ENCODE measurements at regions not wholly inside any gene's neighbourhood (a gene's known extent, or its start where the extent isn't known, plus 50 kb on each side); places are given as distances from the start of the nearest gene placed in this dataset.

GRCh38 chr16:79918916-79919315 is 318.4 kb upstream of the MAF start:
- DNase-seq, result no peak

GRCh38 chr16:79915761-79916160 is 315.2 kb upstream of the MAF start:
- DNase-seq, result no peak

DNA sequence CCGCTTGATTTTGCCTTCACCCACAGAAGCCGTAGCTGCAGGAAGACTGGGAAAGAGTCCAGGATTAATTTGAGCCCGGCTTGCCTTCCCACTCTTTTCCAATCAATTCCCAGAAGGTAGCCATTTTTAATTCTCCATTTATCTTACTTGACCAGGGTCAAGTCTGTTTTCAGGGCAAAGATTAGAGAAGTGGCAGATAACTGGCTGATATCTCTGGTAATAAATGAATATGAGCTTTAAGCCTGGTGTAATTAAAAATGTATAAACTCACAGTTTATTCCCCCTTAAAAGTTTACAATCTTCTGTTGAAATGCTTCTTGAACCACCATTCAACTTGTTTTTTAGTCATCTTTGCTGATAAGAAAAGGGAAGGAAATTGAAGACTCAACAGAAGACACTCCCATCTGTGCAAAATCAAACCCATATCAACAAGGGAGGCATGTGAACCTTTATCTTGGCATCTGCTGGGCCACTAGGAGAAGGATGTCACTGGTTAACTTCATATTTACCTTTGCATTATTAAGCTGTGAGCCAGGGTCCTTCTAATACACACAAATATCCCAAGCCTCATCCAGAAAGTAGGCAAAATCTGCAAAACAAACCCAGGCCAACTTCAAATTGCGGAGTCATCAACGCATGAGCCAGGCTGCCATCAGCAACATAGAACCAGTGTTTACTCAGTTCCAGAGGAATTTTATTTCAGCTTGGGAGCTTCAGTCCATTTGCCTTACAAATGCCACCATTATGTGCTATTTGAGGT is 314.6 kb upstream of the MAF start:
- DNase-seq, result no peak

DNA sequence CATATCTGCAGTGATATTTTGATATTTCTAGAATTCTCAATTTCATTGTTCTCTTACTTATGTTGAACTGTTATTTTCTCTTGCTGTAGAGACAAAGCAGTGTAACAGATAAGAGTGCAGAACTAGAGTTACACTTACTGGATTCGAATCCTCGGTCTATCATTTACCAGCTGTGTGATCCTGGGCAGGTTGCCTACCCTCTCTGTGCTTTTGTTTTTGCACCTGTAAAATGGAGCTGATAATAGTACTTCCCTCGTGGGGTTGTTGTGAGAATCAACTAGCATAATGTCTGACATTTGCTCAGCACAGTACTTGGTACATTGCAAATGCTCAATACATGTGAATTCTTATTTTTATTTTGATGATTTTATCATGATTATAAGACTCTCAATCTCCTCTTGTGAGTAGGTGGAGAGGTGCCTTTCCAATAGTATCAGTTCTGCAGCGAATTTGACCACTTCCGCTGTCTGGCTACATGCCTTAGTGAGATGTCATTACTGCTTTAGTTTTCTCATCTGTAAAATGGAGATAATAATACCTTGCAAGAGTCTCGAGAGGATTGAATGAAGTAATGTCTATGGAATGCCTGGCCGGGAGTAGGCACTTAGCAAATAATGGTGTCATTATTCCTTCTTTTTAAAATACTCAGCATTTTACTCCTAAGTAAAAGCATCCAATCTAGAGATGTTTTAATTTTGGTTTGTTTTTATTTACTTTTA is 312.2 kb upstream of the MAF start:
- DNase-seq, result no peak

DNA sequence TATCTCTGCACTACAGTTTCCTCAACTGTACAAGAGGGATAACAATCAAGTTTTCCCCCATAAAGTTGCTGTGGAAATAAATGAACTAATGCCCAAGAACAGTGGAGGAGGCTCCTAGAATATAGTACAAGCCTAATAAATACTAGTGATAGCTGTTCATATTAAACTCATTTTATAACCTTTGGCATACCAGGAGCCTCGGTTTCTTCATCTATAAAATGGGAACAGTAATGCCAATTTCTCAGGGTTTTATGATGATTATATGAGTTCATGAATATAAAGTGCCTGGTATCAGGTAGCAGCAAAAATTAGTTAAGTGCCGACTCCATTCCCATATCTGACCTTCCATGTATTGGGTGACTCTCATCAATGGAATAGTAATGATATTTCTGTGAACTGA is 311.1 kb upstream of the MAF start:
- no peak for DNase-seq

DNA sequence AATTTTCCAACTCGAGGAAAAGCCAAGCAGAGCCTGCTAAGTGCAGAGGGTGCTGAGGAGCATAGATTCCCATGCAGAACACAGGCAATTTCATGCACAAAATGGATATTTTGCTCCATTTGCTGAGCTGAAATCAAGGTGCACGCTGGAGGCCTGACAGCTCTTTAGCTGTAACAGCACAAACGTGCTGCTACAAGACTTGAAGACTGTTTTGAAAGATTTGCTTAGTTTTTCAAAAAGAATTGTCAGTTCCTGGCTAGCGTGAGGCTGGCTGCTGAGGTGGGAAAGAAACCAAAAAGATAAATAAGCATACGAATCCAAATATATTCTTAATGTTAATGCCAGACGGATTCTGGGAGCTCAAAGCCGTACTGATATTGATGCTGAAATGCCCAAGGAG is 309.0 kb upstream of the MAF start:
- DNase-seq, result no peak

DNA sequence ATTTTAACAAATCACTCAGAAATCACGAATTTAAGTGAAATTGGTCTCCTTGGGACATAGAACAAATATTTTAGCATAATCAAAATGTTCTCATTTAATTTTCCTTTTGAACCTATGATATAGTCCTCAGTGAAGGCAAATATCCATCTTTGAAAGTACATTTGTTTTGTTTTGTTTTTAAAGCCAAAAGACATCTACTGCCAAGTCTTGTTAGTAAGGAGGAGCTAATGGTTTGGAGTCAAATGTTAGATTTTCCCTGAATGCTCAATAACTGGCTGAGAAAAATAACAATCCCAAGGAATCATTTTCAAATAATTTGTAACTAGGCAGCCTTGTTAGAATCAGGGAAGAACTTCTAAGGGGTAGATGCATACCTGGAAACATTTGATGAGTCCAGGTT is 302.9 kb upstream of the MAF start:
- no peak for DNase-seq

- no peak for DNase-seq
Measured at GRCh38 chr16:79902351-79902750, 301.8 kb upstream of the MAF start.

GRCh38 chr16:79901522-79901921 is 301.0 kb upstream of the MAF start:
- DNase-seq, result no peak

DNA sequence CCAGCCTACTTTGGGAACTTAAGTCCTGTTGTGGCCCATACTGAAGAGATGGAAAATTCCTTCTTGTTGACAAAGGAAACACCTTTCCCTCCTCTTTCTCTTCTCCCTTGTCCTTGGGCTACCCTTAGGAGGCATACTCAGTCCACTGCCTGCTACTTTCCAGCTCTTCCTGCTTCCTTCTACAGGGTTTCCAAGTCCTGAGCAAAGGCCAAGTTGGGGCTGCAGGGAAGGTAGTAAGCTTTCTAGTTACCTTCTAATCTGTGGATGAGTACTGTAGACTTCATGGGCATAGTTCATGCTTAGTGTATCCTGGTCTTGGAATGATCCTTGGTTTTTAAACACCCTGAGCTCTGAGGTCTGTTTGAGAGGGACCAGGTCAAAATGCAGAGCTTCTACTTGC is 299.2 kb upstream of the MAF start:
- DNase-seq, result no peak

DNA sequence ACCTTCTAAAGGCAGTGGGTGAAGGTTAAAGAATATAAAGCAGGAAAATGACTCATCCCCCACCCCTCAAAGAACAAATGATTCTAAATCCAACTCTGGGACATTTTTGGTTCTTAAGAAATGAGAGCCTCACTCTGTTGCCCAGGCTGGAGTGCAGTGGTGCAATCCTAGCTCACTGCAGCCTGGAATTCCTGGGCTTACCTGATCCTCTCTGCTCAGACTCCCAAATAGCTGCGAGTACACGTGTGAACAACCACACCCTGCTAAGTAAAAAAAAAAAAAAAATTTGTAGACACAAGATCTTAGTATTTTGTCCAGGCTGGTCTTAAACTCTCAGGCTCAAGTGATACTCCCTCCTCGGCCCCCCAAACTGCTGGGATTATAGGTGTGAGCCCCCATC is 298.8 kb upstream of the MAF start:
- DNase-seq, result no peak

- no peak for DNase-seq
Measured at GRCh38 chr16:79898703-79899102, 298.2 kb upstream of the MAF start.

- DNase-seq, result no peak
Measured at GRCh38 chr16:79897453-79898146, 297.1 kb upstream of the MAF start.

DNA sequence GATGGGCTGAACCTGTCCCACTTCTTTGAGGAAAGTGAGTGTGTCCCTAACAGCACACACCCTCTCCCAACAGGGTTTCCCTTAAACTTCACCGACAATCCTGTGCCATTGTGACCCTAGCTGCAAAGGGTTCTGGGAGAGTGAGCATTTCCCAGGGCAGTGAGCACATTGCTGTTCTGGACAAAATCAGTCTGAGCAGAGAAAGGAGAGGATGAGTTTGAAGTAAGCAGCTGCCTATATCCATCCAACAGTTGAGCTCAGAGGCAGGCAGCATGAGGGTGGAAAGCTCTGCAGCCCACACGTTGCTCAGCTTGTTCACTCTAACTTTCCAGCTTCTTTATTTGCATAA is 296.5 kb upstream of the MAF start:
- DNase-seq, result no peak

DNA sequence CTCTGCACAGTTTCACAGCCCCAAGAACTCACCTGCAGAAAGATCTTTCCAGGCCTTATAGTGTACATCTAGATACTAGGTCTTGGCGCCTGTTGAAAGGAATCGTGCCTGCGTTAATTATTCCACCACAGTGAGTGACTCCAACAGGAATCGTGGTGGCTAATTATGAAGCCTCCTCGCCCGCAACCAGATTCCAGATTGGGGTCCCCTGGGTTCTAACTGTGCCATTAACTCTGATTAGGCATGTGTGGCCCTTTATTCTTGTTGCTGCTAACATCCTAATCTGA is 295.3 kb upstream of the MAF start:
- DNase-seq, result no peak

GRCh38 chr16:79895053-79895916 is 294.7 kb upstream of the MAF start:
- DNase-seq, result no peak

DNA sequence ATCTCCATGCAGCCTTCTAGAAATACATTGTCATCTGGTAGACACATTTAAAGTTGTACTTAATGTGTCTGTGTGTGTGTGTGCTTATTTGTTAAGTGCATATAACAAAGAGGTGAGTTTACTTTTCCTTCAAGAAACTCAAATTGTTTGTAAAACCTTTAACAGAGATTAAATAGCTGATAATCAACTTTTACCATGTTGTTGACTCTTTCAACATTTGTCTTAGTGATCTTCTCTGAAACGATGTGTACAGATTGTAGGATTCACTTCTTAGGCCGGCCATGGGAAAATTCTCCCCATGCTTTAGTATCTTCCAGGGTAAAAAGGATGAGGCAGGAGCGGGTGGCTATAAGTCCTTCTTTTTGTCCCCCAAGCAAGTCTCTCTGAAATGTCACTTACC is 292.9 kb upstream of the MAF start:
- DNase-seq, result no peak

DNA sequence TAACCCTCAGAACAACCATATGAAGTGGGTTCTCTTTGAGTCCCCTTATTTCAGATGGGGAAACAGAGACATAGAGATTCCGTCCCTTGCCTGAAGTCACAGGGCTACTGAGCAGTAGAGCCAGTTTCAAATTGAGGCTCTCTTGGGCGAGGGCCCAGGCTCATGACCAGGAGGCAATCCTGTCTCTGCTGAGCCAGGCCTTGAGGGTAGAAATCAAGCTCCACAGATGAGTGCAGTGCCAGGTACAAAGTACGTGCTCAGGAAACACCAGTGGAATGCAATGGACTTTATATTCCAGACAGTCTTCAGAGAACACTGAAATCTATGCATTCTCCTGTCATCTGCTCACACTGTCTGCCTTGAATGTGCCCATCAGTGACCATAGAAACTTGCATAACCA is 291.7 kb upstream of the MAF start:
- no peak for DNase-seq

- DNase-seq, result no peak
Measured at GRCh38 chr16:79891458-79891857, 290.9 kb upstream of the MAF start.

DNA sequence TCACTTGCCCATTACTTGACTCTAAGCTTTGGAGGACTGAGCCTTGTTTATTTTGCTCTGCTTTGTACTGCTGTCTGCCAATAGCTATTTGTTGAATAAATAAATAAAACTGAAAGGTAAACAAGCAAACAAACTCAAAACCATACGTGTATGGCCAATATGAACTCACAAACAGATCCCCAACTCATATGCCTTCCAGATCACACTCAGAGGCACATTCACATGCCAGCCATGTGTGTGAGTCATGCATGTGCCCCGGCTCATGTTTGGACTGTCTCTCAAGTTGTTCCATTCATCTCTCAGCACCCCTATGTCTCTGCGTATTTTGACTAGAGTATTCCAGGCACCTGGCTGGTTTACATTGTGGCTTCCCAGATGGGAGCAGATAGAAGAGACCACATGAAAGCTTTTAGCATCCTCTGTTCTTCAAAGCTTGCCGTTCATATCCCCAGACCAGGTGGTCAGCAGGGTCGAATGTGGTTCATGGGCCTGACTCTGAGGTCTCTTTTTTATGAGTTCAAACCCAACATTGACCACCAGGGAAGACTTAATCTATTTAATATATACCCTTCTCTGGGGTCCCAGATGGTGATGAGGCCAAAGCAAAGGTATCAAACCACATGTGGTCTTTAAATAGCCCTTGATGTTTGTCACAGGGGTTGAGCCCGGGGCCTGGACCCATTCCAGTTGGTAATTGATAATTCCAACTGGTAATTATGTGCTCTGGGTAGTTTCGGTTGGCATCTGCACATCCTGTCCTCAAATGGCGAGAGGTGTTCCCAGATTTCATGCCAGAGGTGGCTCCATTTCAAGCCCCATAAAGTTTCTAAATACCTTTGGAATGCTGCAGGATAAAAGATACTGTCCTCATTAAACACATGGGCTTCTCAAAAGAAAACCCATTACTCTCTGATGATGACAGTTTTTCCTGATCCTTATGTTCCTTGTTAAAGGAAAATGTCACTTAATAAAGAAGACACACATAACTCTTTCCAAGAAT is 287.3 kb upstream of the MAF start:
- no peak for DNase-seq

GRCh38 chr16:79885320-79885719 is 284.8 kb upstream of the MAF start:
- DNase-seq, result no peak

DNA sequence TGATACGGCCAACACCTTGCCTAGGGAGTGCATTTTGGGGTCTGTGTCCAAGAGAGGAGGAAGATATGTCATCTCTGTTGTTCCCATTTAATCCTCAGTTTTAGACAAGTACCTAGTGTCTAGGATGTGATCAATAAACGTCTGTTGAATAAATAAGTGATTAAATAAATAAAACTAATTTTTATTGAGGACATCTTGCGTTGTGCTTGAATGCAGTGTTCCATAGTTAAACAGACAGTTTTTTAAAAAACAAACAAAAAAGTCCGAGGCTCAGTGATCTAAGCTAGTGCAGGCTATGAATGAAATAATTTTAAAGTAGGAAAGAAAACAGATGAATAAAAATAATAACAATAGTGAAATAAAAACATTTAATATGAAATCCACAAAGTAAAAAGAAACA is 283.0 kb upstream of the MAF start:
- no peak for DNase-seq

All from right forelimb (tissue), 1 donor.